OCI-LY7 (cell line): ENCODE measurements at regions not wholly inside any gene's neighbourhood (a gene's known extent, or its start where the extent isn't known, plus 50 kb on each side); places are given as distances from the start of the nearest gene placed in this dataset.

ENCODE experiments used
- BruUV-seq: library from RNA; stranded (reverse); fragments of 400-500 nt; replicated peaks from 2 replicates; lab custom pipeline; 2021; lab: Mats Ljungman, UMichigan
- CTCF ChIA-PET: fragments of 300-600 bp; sonication (Branson Sonifier 250); formaldehyde crosslinking; loops from one replicate; lab custom pipeline; 2022; ENCODE audit warnings: antibody characterized with exemption; ENCODE audit not compliant: unreplicated experiment; lab: Charles Lee
- POLR2A ChIA-PET: fragments of 300-600 bp; sonication (Branson Sonifier 250); formaldehyde crosslinking; loops from one replicate; lab custom pipeline; 2022; ENCODE audit warnings: antibody characterized with exemption; lab: Charles Lee
- DNase-seq: peaks from one replicate; pipeline ENCODE4 v3.0.0-alpha.2; 2015; ENCODE audit warnings: low spot score
- H2AFZ ChIP-seq: fragments of 200-600 bp; sonication (generic), shearing (Covaris generic); 2 replicates; pipeline ENCODE4 v1.6.1; 2014; ENCODE audit warnings: mild to moderate bottlenecking, antibody characterized with exemption, low read length, moderate library complexity
- H3K27ac ChIP-seq: fragments of 200-600 bp; sonication (generic); 2 replicates; pipeline ENCODE4 v1.5.1; 2014; ENCODE audit warnings: mixed run types, low read depth, mild to moderate bottlenecking, moderate library complexity, low read length, inconsistent platforms; ENCODE audit not compliant: poor library complexity, severe bottlenecking
- H3K36me3 ChIP-seq: fragments of 200-600 bp; sonication (generic); 2 replicates; pipeline ENCODE4 v1.6.1; 2014; ENCODE audit warnings: mild to moderate bottlenecking, antibody characterized with exemption, low read length, moderate library complexity, mixed read lengths; ENCODE audit not compliant: insufficient read depth
- H3K4me1 ChIP-seq: fragments of 200-600 bp; sonication (generic); 2 replicates; pipeline ENCODE4 v1.5.1; 2014; ENCODE audit warnings: mild to moderate bottlenecking, low read length; ENCODE audit not compliant: insufficient read depth, poor library complexity, severe bottlenecking
- H3K4me2 ChIP-seq: fragments of 200-600 bp; sonication (generic); 2 replicates; pipeline ENCODE4 v1.6.1; 2014; ENCODE audit warnings: mild to moderate bottlenecking, low read length
- H3K4me3 ChIP-seq: fragments of 200-600 bp; sonication (generic); 2 replicates; pipeline ENCODE4 v1.5.1; 2014; ENCODE audit warnings: mild to moderate bottlenecking, low read depth, low read length; ENCODE audit not compliant: poor library complexity, severe bottlenecking
- H3K79me2 ChIP-seq: fragments of 200-600 bp; sonication (generic); 2 replicates; pipeline ENCODE4 v1.6.1; 2016; ENCODE audit warnings: low read depth, mild to moderate bottlenecking, low read length, moderate library complexity, mixed read lengths; ENCODE audit not compliant: insufficient read depth
- H3K9me2 ChIP-seq: fragments of 200-600 bp; sonication (generic); 2 replicates; pipeline ENCODE4 v1.6.1; 2016; ENCODE audit warnings: mild to moderate bottlenecking, low read length, mixed read lengths; ENCODE audit not compliant: insufficient read depth
- H3K9me3 ChIP-seq: fragments of 200-600 bp; sonication (generic); 2 replicates; pipeline ENCODE4 v1.6.1; 2014; ENCODE audit warnings: mild to moderate bottlenecking, mixed run types, low read length, mixed read lengths
- H4K20me1 ChIP-seq: fragments of 200-600 bp; sonication (generic); 2 replicates; pipeline ENCODE4 v1.6.1; 2014; ENCODE audit warnings: mild to moderate bottlenecking, antibody characterized with exemption, low read length, moderate library complexity, mixed read lengths; ENCODE audit not compliant: insufficient read depth
- EZH2phosphoT487 ChIP-seq: fragments of 200-600 bp; sonication (generic); IDR thresholded peaks from 2 replicates; pipeline ENCODE4 v1.6.1; 2018; ENCODE audit warnings: low read depth, borderline replicate concordance, mild to moderate bottlenecking, mixed run types, antibody characterized with exemption, low read length, moderate library complexity, mixed read lengths
- intact Hi-C: fragments of 100-400 bp; cut with micrococcal nuclease; formaldehyde crosslinking; loops from one replicate; pipeline ENCODE4 v1.10.0; 2022; ENCODE audit not compliant: unreplicated experiment
- TF ChIP-seq, protein P1 (sequence below): fragments of 200-600 bp; sonication (generic); conservative IDR thresholded peaks from 2 replicates; pipeline ENCODE4 v1.5.1; 2014; ENCODE audit warnings: mild to moderate bottlenecking, antibody characterized with exemption, low read length, moderate library complexity, mixed read lengths

DNA sequence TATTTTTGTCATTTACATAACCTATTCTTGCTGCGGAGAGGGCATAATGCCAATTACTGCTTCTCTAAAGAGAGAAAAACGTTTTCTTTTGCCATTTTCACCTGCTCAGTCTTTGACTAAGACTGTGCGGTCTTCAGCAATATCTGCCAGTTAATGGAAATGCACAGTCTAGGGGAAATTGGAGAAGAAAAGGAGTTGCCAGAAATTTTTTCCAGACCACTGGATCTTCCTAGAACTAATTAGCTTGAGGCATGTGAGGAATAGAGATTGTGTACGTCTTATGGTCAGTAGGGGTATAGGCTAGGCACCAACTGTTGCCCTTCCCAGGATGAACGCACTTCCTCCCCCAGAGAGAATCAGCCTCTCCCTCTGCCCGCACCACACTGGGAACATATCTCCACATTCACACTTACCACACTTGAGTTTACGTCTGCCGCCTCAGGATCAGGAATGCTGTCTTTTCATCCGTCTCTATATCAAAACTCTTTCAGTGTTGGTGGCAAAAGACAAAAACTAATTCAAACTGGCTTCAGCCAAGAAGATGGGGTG is 67.9 kb upstream of the E2F3 start:
- H3K4me2 ChIP-seq = no peak overlapping the region
- no TSS peak for BruUV-seq
- ChIA-PET POLR2A (interaction anchor here (0.6 to 0.7 kb wide), 2 partner anchors 17 to 800 kb away, joined by 3 read pairs; no protein-coding TSS in a partner anchor), CTCF (no interaction called here)
- no peaks in the 10 kb centered on the region for H3K79me2 ChIP-seq
- no peaks in the 10 kb centered on the region for H3K9me2 ChIP-seq
- H3K36me3 ChIP-seq = no peaks in the 10 kb centered on the region
- no peaks in the 10 kb centered on the region for H3K4me1 ChIP-seq
- no peaks in the 10 kb centered on the region for H3K9me3 ChIP-seq
- TF ChIP-seq, protein P1, sequence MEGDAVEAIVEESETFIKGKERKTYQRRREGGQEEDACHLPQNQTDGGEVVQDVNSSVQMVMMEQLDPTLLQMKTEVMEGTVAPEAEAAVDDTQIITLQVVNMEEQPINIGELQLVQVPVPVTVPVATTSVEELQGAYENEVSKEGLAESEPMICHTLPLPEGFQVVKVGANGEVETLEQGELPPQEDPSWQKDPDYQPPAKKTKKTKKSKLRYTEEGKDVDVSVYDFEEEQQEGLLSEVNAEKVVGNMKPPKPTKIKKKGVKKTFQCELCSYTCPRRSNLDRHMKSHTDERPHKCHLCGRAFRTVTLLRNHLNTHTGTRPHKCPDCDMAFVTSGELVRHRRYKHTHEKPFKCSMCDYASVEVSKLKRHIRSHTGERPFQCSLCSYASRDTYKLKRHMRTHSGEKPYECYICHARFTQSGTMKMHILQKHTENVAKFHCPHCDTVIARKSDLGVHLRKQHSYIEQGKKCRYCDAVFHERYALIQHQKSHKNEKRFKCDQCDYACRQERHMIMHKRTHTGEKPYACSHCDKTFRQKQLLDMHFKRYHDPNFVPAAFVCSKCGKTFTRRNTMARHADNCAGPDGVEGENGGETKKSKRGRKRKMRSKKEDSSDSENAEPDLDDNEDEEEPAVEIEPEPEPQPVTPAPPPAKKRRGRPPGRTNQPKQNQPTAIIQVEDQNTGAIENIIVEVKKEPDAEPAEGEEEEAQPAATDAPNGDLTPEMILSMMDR = no peak
- no peak for TF ChIP-seq EZH2phosphoT487
- H3K27ac ChIP-seq = no peak overlapping the region
- intact Hi-C loops = no loop called here
- no peaks in the 10 kb centered on the region for H4K20me1 ChIP-seq
- no peak overlapping the region for H2AFZ ChIP-seq
- H3K4me3 ChIP-seq = no peak overlapping the region
- DNase-seq = no peak

DNA sequence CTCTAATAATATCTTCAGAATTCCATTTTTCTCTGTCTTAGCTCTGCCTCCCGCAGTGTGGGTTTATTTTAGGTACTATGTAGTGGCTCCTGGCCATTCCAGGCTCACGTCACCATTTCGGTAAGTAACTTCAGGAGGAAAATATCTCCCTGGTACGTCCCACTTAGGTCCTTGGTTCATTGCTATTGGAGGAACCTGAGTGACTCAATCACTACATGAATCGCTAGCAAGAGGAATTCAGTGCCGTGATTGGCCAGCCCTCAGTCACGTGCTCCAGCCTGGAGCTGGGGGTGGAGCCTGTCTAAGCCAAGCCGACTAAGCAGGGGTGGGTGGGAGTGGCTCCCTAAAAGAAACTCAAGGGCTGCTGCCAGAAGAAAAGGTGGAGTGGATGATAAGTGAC is 67.3 kb upstream of the E2F3 start:
- intact Hi-C loops = no loop called here
- TF ChIP-seq, protein P1 = no peak
- no peak for TF ChIP-seq EZH2phosphoT487

DNA sequence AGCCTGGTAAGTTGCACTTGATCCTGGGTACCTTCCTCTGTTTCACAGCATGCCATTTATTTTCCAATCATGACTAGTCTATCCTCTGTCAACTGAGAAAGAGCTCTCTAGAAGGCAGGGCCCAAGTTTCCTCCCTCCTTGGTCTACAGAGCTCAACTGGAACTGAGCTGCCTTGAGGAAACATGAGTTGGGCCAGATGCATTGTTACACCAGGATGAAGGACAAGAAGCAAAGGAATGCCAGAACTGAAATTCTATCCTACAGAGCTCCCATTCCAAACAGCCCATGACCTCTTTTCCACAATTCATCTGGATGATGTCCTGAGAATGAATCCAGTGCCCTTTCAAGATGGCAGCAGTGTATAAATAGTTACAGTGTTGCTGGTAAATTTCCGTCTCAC is 66.7 kb upstream of the E2F3 start:
- TF ChIP-seq EZH2phosphoT487 = no peak
- TF ChIP-seq, protein P1 = no peak
- H3K4me1 ChIP-seq = no peaks in the 10 kb centered on the region
- POLR2A ChIA-PET = no interaction called here
- no peaks in the 10 kb centered on the region for H3K9me3 ChIP-seq
- H3K4me2 ChIP-seq = no peak overlapping the region
- no peak for DNase-seq
- BruUV-seq = no TSS peak
- CTCF ChIA-PET = no interaction called here
- no peaks in the 10 kb centered on the region for H4K20me1 ChIP-seq
- H3K4me3 ChIP-seq = no peak overlapping the region
- no peaks in the 10 kb centered on the region for H3K36me3 ChIP-seq
- no peaks in the 10 kb centered on the region for H3K79me2 ChIP-seq
- H3K9me2 ChIP-seq = no peaks in the 10 kb centered on the region
- no peak overlapping the region for H3K27ac ChIP-seq
- H2AFZ ChIP-seq = no peak overlapping the region
- intact Hi-C loops = no loop called here

More for the DNA sequence above, 67.3 kb upstream of the E2F3 start:
- Histone ChIP-seq H4K20me1 (no peaks in the 10 kb centered on the region), H3K9me3 (no peaks in the 10 kb centered on the region), H3K79me2 (no peaks in the 10 kb centered on the region), H3K36me3 (no peaks in the 10 kb centered on the region), H3K27ac (no peak overlapping the region), H3K4me2 (no peak overlapping the region), H2AFZ (no peak overlapping the region), H3K9me2 (no peaks in the 10 kb centered on the region), H3K4me3 (no peak overlapping the region), H3K4me1 (no peaks in the 10 kb centered on the region)
- no peak for DNase-seq
- BruUV-seq = no TSS peak
- ChIA-PET POLR2A (no interaction called here), CTCF (no interaction called here)
